Urinary bladder (tissue), 3 donors: ENCODE measurements at regions not wholly inside any gene's neighbourhood (a gene's known extent, or its start where the extent isn't known, plus 50 kb on each side); places are given as distances from the start of the nearest gene placed in this dataset.

ENCODE experiments used
- DNase-seq: peaks from one replicate; pipeline ENCODE4 v3.0.0-alpha.2; 2015; ENCODE audit errors: extremely low spot score
- H3K27ac ChIP-seq: one replicate; pipeline ENCODE4 v1.5.1; 2013; ENCODE audit warnings: low read depth, mild to moderate bottlenecking, moderate library complexity
- H3K36me3 ChIP-seq: one replicate; pipeline ENCODE4 v1.6.1; 2013; ENCODE audit warnings: mild to moderate bottlenecking, moderate library complexity; ENCODE audit not compliant: insufficient read depth
- H3K4me1 ChIP-seq: one replicate; pipeline ENCODE4 v1.6.1; 2013; ENCODE audit warnings: mild to moderate bottlenecking, moderate library complexity; ENCODE audit not compliant: insufficient read depth
- H3K4me3 ChIP-seq: one replicate; pipeline ENCODE4 v1.5.1; 2013; ENCODE audit warnings: low read depth, low read length
- WGBS: extraction: QIAGEN DNeasy Blood & Tissue Kit; methylation state at CpG from one replicate; pipeline ENCODE4 v1.1.7; 2013; 5-methylcytosine and 5-hydroxymethylcytosine counted together
- donor health status: healthy with polysubstance abuse.
- donor health status: healthy.

DNA sequence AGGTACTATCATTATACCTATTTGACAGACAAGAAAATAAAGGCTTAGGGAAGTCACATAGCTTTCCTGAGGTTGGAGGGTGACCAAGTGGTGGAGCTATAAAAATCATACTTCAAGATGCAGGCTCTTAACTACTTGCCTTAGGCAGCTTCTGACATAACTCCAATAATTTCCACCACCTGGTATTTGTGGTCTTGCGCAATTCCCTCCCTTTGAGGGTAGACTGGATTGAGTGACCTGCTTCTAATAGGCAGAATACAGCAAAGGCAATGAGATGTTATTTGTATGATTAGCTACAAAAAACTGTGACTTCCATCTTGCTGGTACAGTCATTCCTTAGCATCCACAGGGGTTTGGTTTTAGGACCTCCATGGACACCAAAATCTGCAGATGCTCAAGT is 385.5 kb downstream of the TMEM114 start:
- 94% methylated on average over 1 of the region's 1 CpG for WGBS
- no peak for DNase-seq
- Histone ChIP-seq H3K4me1 (no peaks in the 10 kb centered on the region), H3K4me3 (no peak overlapping the region), H3K27ac (no peak overlapping the region), H3K36me3 (no peaks in the 10 kb centered on the region)

DNA sequence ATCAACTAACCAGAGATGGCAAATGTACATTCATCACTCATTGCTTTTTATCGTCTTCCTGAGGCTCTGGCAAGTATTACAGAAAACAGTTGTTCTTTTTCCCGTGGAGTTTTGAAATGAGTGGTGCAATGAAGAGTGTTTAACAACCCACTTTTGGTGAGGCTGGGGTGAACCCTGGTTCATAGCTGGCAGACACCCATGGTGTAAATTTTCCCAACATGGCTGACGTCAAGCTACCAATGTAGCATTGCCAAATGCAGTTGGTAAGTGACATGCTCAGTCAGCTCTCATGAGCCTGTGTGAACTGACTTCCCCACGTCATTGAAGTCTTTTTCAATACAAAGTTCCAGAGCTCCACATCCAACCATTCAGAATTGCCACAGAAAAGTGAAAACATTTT is 386.2 kb downstream of the TMEM114 start:
- no peak overlapping the region for H3K4me3 ChIP-seq
- WGBS, result 64% methylated on average over 4 of the region's 4 CpGs
- DNase-seq, result no peak
- no peaks in the 10 kb centered on the region for H3K36me3 ChIP-seq
- no peak overlapping the region for H3K27ac ChIP-seq
- H3K4me1 ChIP-seq, result no peaks in the 10 kb centered on the region

DNA sequence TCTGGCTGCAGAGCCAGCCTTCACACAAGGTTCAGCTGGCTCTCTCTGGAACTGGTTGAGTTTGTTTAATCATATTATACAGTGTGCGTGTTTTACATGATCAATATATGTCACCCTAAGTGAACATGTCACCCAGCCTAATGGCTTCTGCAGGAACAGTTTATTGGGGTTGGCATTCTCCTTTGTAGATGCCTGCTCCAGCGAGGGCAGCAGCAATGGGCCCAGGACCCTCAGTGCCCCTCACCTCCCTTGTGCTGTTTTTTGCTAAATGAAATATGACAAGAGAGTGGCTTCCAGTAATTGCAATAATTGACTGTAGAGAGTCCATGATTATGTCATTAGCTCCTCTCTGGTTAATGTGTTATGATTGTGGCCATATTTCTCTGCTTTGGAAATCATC is 387.2 kb downstream of the TMEM114 start:
- 75% methylated on average over 2 of the region's 2 CpGs for whole genome bisulfite sequencing
- no peaks in the 10 kb centered on the region for H3K4me1 ChIP-seq

DNA sequence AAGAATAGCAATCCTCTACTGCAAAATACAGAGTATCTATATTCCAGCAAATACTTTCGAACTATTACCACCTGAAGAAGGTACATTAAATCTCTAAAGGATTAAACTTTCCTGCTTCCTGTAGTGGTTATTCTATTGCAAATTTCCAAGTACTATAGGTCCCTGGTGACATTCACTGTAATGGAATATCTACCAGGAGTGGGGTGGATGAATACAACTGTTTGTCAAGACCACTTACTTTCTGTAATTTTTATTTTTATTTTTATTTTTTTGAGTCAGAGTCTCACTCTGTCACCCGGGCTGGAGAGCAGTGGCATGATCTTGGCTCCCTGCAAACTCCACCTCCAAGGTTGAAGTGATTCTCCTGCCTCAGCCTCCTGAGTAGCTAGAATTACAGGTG is 389.5 kb downstream of the TMEM114 start:
- H3K4me3 ChIP-seq, result no peak overlapping the region
- H3K4me1 ChIP-seq, result no peaks in the 10 kb centered on the region
- 85% methylated on average over 2 of the region's 2 CpGs for WGBS
- H3K36me3 ChIP-seq, result no peaks in the 10 kb centered on the region
- DNase-seq, result no peak
- H3K27ac ChIP-seq, result no peak overlapping the region

More for the DNA sequence above, 387.2 kb downstream of the TMEM114 start:
- DNase-seq, result no peak
- no peak overlapping the region for H3K4me3 ChIP-seq
- H3K36me3 ChIP-seq, result no peaks in the 10 kb centered on the region
- H3K27ac ChIP-seq, result no peak overlapping the region

DNA sequence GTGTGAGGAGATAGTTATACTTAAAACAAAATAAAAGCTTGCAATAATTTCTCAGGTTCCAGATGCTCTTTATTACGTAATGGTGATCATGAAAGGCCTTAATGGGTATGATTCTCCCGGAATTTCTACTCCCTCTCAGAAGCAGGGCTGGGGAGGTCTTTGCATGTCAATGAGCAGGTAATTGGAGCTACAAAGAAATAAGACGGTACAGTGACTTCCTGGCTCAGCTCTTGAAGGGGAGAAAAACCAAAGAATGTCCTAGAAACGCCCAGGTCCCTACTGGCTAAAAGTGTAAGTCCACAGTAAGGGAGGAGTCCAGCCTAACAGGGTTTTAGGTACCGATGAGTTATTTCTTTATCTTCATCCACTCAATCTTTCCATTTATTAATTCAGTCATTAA is 390.9 kb downstream of the TMEM114 start:
- Histone ChIP-seq H3K4me3 (no peak overlapping the region), H3K27ac (no peak overlapping the region), H3K4me1 (no peaks in the 10 kb centered on the region), H3K36me3 (no peaks in the 10 kb centered on the region)
- DNase-seq, result no peak
- WGBS, result 47% methylated on average over 5 of the region's 5 CpGs

DNA sequence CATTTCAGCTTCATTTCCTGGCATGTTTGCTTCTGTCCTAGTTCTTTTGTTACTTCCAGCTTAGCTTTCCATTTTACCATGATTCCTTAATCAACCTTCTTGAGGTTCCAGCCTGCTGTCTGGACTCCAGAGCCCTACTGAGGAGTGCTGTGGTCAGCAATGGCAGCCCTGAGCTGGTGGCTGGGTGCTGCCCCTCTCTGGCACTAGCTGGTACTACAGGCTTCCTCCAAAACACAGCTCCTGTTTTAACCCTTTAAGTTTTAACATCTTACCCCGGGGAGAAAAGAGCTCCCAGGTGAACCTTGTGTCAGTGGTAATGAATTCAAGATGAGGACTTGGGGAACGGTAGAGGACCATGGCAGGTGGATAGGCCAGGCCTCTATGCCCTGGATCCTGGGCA is 395.5 kb downstream of the TMEM114 start:
- no peak overlapping the region for H3K4me3 ChIP-seq
- no peaks in the 10 kb centered on the region for H3K4me1 ChIP-seq
- no peak overlapping the region for H3K27ac ChIP-seq
- WGBS, result 43% methylated on average over 2 of the region's 2 CpGs
- no peaks in the 10 kb centered on the region for H3K36me3 ChIP-seq
- no peak for DNase-seq

DNA sequence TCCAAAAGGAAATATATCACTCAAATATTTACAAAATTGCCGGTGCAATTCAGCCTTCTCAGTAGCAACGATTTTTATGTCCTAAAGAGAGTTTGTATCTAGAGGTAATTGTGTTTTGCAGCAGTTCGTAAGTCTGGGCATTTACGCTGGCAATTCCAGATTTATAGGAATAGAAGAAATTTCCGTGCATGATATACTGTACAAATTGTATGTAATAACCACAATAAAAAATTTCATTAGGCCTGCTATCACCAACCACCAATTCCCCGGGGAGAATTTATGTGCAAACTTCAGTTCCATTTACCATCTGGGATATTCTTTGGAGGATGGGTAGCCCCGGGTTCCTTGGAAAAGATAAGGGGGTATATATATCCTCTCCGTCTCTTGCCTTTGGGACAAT is 401.5 kb downstream of the TMEM114 start:
- no peak overlapping the region for H3K4me3 ChIP-seq
- no peaks in the 10 kb centered on the region for H3K4me1 ChIP-seq
- H3K36me3 ChIP-seq, result no peaks in the 10 kb centered on the region
- no peak overlapping the region for H3K27ac ChIP-seq
- DNase-seq, result no peak
- WGBS, result 49% methylated on average over 8 of the region's 8 CpGs

DNA sequence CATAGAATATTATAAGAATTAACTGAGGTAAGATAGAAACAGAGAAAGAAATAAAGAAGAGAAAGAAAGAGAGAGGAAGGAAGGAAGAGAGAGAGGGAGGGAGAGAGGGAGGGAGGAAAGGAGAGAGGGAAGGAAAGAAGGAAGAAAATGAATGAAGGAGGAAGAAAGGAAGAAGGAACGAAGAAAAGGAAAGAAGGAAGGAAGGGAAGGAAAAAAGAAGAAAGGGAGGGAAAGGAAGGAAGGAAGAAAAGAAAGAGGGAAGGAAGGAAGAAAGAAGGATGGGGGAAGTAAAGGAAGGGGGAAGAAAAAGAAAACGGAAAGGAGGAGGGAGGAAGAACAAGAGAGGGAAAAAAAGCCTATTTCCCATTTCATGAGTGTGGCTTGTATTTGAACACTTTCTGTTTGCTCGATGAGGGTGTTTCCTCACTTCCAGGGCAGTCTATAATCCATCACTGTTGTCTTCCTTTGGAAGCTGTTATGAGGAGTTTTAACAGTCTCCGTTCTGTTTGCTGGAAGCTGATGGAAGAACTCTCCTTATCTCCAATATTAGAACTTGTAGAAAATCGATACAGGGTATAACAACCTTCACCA is 402.4 kb downstream of the TMEM114 start:
- WGBS, result 69% methylated on average over 5 of the region's 5 CpGs

DNA sequence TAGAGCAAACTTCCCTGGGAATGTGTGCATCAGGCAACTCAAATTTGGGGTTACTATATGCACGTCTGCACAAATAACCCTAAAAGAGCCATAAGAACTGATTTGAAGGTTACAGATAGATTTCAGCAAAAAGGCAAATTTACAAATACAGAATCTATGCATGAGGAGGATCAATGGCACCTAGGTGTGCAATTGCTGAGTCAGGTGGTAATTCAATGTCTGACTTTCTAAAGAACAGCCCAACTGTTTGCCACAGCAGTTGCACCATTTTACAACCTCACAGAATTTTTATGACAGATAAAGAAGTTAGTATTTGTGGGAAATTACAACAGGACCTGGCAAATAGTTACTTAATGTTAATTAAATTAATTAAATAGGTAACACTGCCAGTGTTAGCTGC is 405.5 kb downstream of the TMEM114 start:
- WGBS, result 71% methylated on average over 1 of the region's 1 CpG
- Histone ChIP-seq H3K36me3 (no peaks in the 10 kb centered on the region), H3K4me3 (no peak overlapping the region), H3K4me1 (no peaks in the 10 kb centered on the region), H3K27ac (no peak overlapping the region)
- DNase-seq, result no peak

More for the DNA sequence above, 402.4 kb downstream of the TMEM114 start:
- Histone ChIP-seq H3K4me3 (no peak overlapping the region), H3K36me3 (no peaks in the 10 kb centered on the region), H3K27ac (no peak overlapping the region), H3K4me1 (no peaks in the 10 kb centered on the region)
- no peak for DNase-seq

DNA sequence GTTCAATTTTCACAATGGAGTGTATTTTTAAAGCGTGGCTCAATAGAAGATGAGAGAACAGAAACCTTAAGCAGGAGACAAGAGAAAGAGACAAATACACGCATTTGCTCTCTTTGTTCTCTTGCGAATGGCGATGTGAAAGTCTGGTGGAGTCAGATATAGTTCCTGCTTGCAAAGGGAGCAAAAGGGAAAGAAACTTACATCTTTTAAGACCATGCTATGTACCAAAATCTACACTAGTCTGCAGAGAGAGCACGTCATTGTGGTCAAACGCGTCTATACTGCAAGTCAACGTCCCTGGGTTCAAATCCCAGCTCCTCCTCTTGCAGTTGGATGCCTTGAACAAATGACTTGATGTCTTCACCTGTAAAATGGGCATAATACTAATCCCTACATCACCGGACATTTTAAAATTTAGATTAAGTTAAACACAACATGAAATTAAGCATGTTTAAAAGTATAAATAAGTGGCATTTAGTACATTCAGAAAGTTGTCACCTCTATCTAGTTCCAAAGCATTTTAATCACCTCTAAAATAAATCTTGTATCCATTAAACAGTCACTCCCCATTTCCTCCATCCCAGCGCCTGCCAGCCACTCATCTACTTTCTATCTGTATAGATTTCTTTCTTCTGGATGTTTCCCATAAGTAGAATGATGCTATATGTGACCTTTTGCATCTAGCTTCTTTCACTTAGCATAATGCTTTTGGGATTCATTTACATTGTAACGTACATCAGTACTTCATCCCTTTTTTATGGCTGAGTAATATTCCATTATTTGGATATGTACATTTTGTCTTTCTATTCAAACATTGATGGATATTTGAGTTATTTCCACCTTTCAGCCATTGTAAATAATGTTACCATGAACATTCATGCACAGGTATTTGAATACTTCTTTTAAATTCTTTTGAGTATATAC is 406.9 kb downstream of the TMEM114 start:
- Histone ChIP-seq H3K4me1 (no peaks in the 10 kb centered on the region), H3K27ac (no peak overlapping the region), H3K36me3 (no peaks in the 10 kb centered on the region), H3K4me3 (no peak overlapping the region)
- no peak for DNase-seq
- WGBS, result 82% methylated on average over 11 of the region's 11 CpGs

DNA sequence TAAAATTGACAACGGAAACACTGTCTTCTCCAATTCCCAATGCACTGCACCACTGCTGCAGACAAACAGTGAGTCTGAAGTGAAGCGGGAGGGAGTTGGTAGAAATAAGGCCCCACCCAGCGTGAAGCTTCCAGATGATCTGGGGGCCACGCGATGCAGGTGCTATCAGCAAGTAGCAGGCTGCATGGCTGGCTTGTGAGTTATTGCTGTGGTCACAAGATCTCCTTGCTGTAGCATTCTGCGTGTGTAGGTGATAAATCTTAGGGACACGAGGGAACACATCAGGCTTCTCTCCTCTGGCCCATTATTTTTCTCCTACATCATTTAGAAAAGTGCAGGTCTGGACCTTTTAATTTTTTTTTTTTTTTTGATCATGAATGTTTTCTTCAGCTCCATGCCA is 407.6 kb downstream of the TMEM114 start:
- Histone ChIP-seq H3K4me1 (no peaks in the 10 kb centered on the region), H3K36me3 (no peaks in the 10 kb centered on the region)
- WGBS, result 54% methylated on average over 7 of the region's 7 CpGs

DNA sequence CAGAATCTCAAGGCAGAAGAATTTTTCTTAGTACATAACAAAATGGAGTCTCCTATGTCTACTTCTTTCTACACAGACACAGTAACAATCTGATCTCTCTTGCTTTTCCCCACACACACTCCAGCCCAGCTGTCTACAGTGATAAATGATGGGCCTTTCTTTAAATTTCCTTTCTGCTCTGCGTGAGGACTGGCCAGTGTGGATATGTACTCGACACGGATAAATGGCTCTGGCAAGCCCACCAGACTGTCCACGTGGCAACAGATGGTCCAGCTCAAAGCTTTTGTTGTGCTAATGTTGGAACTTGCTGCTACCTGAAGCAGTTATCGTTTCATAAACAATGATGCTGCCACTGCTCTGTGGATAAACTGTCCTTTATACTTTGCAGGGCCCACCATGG is 410.7 kb downstream of the TMEM114 start:
- Histone ChIP-seq H3K36me3 (no peaks in the 10 kb centered on the region), H3K27ac (no peak overlapping the region), H3K4me3 (no peak overlapping the region), H3K4me1 (no peaks in the 10 kb centered on the region)
- 13% methylated on average over 5 of the region's 5 CpGs for WGBS
- DNase-seq, result no peak

More for the DNA sequence above, 407.6 kb downstream of the TMEM114 start:
- DNase-seq, result no peak
- Histone ChIP-seq H3K27ac (no peak overlapping the region), H3K4me3 (no peak overlapping the region)

DNA sequence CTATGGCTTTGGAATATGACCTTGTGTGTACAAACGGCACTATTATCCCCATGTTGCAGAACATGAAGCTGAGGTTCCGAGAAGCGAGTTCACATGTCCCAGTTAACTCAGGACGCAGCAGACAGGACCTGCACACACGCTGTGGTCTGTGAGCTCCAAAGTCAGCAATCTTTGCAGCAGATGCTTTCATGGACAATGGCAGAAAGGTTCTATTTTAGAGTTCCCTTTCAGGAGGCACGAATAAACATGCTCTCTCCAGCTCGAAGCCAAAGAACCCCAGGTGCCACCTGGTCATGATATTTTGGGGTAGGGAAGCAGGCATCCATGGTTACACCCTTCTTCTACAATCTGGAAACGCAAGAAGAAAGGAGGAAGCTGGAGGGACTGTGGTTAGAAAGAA is 412.0 kb downstream of the TMEM114 start:
- Histone ChIP-seq H3K27ac (no peak overlapping the region), H3K36me3 (no peaks in the 10 kb centered on the region), H3K4me1 (no peaks in the 10 kb centered on the region), H3K4me3 (no peak overlapping the region)
- no peak for DNase-seq
- 86% methylated on average over 8 of the region's 8 CpGs for WGBS

DNA sequence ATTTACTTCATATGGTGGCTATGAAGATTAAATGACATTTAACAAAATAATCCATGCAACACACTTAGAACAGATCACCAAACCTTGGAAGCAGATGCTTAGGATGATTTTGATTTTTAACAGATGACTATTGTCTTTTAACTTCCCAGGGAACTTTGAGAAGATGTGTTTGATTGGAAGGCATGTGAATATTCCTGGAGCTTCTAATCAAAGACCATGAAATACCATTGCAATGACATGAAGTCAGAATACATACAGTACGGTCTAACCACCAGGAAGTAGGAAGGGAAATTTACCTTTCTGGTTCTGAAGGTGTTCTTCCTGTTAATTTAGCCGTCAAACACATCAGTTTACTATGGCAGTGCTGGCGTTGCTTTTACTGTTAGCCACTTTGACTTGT is 414.9 kb downstream of the TMEM114 start:
- Histone ChIP-seq H3K4me1 (no peaks in the 10 kb centered on the region), H3K36me3 (no peaks in the 10 kb centered on the region), H3K4me3 (no peak overlapping the region), H3K27ac (no peak overlapping the region)
- WGBS, result 65% methylated on average over 3 of the region's 3 CpGs
- DNase-seq, result no peak
